Neural progenitor cell (in vitro differentiated cells): ENCODE measurements at regions not wholly inside any gene's neighbourhood (a gene's known extent, or its start where the extent isn't known, plus 50 kb on each side); places are given as distances from the start of the nearest gene placed in this dataset.

Experiments
- EZH2phosphoT487 ChIP-seq: fragments of 200-600 bp; sonication (generic); IDR thresholded peaks from 2 replicates; pipeline ENCODE4 v1.6.1; 2017; ENCODE audit warnings: antibody characterized with exemption
- TF ChIP-seq, protein P1 (sequence below): fragments of 200-600 bp; sonication (generic); IDR thresholded peaks from 2 replicates; pipeline ENCODE4 v1.5.1; 2017; ENCODE audit warnings: antibody characterized with exemption, mild to moderate bottlenecking

DNA sequence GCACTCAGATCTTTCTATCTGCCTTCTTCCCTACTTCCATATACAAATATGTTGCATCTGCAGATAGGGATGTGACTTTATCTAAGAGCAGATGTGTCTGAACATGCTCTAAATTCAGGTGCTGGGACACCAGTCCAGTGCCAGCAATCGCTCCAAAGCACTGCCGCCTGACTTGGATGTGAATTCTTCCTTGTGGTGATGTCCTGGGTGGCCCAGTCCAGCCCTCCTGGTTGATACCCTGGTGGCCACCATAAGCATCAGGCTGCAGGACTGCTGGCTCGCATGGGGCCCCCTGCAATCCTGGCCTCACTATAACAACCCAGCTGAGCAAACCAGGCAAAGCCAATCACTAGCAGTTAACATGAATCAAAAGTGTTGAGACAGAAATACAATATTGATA is 149.2 kb upstream of the PDE1C start:
- TF ChIP-seq, protein P1, sequence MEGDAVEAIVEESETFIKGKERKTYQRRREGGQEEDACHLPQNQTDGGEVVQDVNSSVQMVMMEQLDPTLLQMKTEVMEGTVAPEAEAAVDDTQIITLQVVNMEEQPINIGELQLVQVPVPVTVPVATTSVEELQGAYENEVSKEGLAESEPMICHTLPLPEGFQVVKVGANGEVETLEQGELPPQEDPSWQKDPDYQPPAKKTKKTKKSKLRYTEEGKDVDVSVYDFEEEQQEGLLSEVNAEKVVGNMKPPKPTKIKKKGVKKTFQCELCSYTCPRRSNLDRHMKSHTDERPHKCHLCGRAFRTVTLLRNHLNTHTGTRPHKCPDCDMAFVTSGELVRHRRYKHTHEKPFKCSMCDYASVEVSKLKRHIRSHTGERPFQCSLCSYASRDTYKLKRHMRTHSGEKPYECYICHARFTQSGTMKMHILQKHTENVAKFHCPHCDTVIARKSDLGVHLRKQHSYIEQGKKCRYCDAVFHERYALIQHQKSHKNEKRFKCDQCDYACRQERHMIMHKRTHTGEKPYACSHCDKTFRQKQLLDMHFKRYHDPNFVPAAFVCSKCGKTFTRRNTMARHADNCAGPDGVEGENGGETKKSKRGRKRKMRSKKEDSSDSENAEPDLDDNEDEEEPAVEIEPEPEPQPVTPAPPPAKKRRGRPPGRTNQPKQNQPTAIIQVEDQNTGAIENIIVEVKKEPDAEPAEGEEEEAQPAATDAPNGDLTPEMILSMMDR = no peak
- no peak for TF ChIP-seq EZH2phosphoT487
